HCT116 (cell line): ENCODE measurements at regions not wholly inside any gene's neighbourhood (a gene's known extent, or its start where the extent isn't known, plus 50 kb on each side); places are given as distances from the start of the nearest gene placed in this dataset.

Experiments
- ATAC-seq: fragments of 200-7000 bp; cut with Tn5 transposase; 2 replicates; pipeline ENCODE4 v1.9.1; 2020; ENCODE audit warnings: mild to moderate bottlenecking, moderate library complexity
- BruUV-seq: library from RNA; stranded (reverse); fragments of 400-500 nt; replicated peaks from 2 replicates; lab custom pipeline; 2021; lab: Mats Ljungman, UMichigan
- CTCF ChIA-PET: fragments of 300-600 bp; sonication (Branson Sonifier 250); formaldehyde crosslinking; loops from one replicate; lab custom pipeline; 2021; ENCODE audit warnings: antibody characterized with exemption; lab: Charles Lee
- POLR2A ChIA-PET: fragments of 300-600, 350-600 bp; sonication (Branson Sonifier 250); formaldehyde crosslinking; loops from one replicate; lab custom pipeline; 2021; ENCODE audit warnings: antibody characterized with exemption; lab: Charles Lee
- RAD21 ChIA-PET, 2 experiments: fragments of 300-600 bp; sonication (Branson Sonifier 250); formaldehyde crosslinking; loops; one replicate each; lab custom pipeline; 2023; ENCODE audit warnings: low total read pairs in 2 of 2; ENCODE audit not compliant: uncharacterized antibody in 2 of 2, unreplicated experiment in 2 of 2, low non-redundant PET in 1 of 2; lab: Charles Lee
- DNase-seq: peaks from one replicate; pipeline ENCODE4 v3.0.0-alpha.2; 2010; ENCODE audit warnings: low read depth, low spot score
- H2AFZ ChIP-seq: fragments of 200-600 bp; shearing (Covaris generic), sonication (generic); 2 replicates; pipeline ENCODE4 v1.6.1; 2017; ENCODE audit warnings: low read depth, mixed run types, mixed read lengths, antibody characterized with exemption, low read length; ENCODE audit not compliant: poor library complexity, severe bottlenecking
- H3K27ac ChIP-seq: 2 replicates; pipeline ENCODE4 v1.5.1; 2012; ENCODE audit warnings: low read depth, low read length
- H3K27me3 ChIP-seq: fragments of 200-600 bp; sonication (generic); 2 replicates; pipeline ENCODE4 v1.6.1; 2016; ENCODE audit warnings: mixed run types, low read length, mixed read lengths; ENCODE audit not compliant: insufficient read depth
- H3K36me3 ChIP-seq, 2 experiments: fragments of 200-500 bp in 1 of 2; fragments of 200-600 bp in 1 of 2; sonication (Bioruptor generic) in 1 of 2; sonication (generic) in 1 of 2; 2 replicates each; pipeline versions ENCODE4 v1.5.1 to v1.6.1; 2014 to 2016; ENCODE audit warnings: low read length in 2 of 2, inconsistent platforms in 1 of 2, mixed read lengths in 1 of 2, mixed run types in 1 of 2; ENCODE audit not compliant: insufficient read depth in 2 of 2, control insufficient read depth in 1 of 2
- H3K4me1 ChIP-seq, 2 experiments: fragments of 200-600 bp in 1 of 2; sonication (generic) in 1 of 2; 2 replicates each; pipeline versions ENCODE4 v1.5.1 to v1.6.1; 2012 to 2017; ENCODE audit warnings: low read length in 2 of 2, inconsistent platforms in 1 of 2, mild to moderate bottlenecking in 1 of 2, mixed read lengths in 1 of 2, mixed run types in 1 of 2, moderate library complexity in 1 of 2; ENCODE audit not compliant: insufficient read depth in 2 of 2, control insufficient read depth in 1 of 2
- H3K4me2 ChIP-seq: fragments of 200-600 bp; sonication (generic); 2 replicates; pipeline ENCODE4 v1.6.1; 2017; ENCODE audit warnings: mixed run types, low read length, mixed read lengths
- H3K4me3 ChIP-seq, 2 experiments: fragments of 200-600 bp in 1 of 2; sonication (generic) in 1 of 2; replicated peaks in 1 of 2; 2 replicates each; pipeline ENCODE4 v1.5.1; 2011 to 2016; ENCODE audit warnings: low read length in 2 of 2, control low read depth in 1 of 2, low read depth in 1 of 2, mild to moderate bottlenecking in 1 of 2, mixed read lengths in 1 of 2, mixed run types in 1 of 2
- H3K79me2 ChIP-seq: fragments of 200-600 bp; sonication (generic); 2 replicates; pipeline ENCODE4 v1.6.1; 2017; ENCODE audit warnings: mild to moderate bottlenecking, mixed run types, low read length, moderate library complexity, mixed read lengths; ENCODE audit not compliant: insufficient read depth
- H3K9ac ChIP-seq: fragments of 200-600 bp; sonication (generic); 2 replicates; pipeline ENCODE4 v1.6.1; 2016; ENCODE audit warnings: low read length, mixed read lengths
- H3K9me2 ChIP-seq: fragments of 200-600 bp; sonication (generic), shearing (Covaris generic); 2 replicates; pipeline ENCODE4 v1.6.1; 2017; ENCODE audit warnings: mixed run types, mild to moderate bottlenecking, moderate library complexity; ENCODE audit not compliant: insufficient read depth
- H3K9me3 ChIP-seq, 2 experiments: fragments of 200-500 bp in 1 of 2; fragments of 200-600 bp in 1 of 2; sonication (Bioruptor generic) in 1 of 2; sonication (generic) in 1 of 2; 2 replicates each; pipeline ENCODE4 v1.6.1; 2014 to 2017; ENCODE audit warnings: low read length in 2 of 2, mixed read lengths in 2 of 2, inconsistent platforms in 1 of 2, low read depth in 1 of 2, mild to moderate bottlenecking in 1 of 2, mixed run types in 1 of 2, moderate library complexity in 1 of 2; ENCODE audit not compliant: control insufficient read depth in 1 of 2, insufficient read depth in 1 of 2
- H4K20me1 ChIP-seq: fragments of 200-600 bp; sonication (generic), shearing (Covaris generic); 2 replicates; pipeline ENCODE4 v1.6.1; 2017; ENCODE audit warnings: mixed run types, mild to moderate bottlenecking, moderate library complexity; ENCODE audit not compliant: insufficient read depth
- CBX3 ChIP-seq: IDR thresholded peaks from 2 replicates; pipeline ENCODE4 v1.6.1; 2012; ENCODE audit warnings: low read depth
- EGR1 ChIP-seq: IDR thresholded peaks from 2 replicates; pipeline ENCODE4 v1.6.1; 2012; ENCODE audit warnings: low read depth
- ELF1 ChIP-seq: IDR thresholded peaks from 2 replicates; pipeline ENCODE4 v1.6.1; 2012; ENCODE audit warnings: low read depth, borderline replicate concordance
- EZH2 ChIP-seq: fragments of 200-600 bp; sonication (generic); IDR thresholded peaks from 2 replicates; pipeline ENCODE4 v1.6.1; 2017; ENCODE audit warnings: antibody characterized with exemption, mixed run types
- FOSL1 ChIP-seq: IDR thresholded peaks from 2 replicates; pipeline ENCODE4 v1.6.1; 2012; ENCODE audit warnings: low read depth
- JUND ChIP-seq: IDR thresholded peaks from 2 replicates; pipeline ENCODE4 v1.6.1; 2012
- MAX ChIP-seq: IDR thresholded peaks from 2 replicates; pipeline ENCODE4 v1.6.1; 2012
- POLR2A ChIP-seq: IDR thresholded peaks from 2 replicates; pipeline ENCODE4 v1.7.0; 2011; ENCODE audit warnings: borderline replicate concordance; ENCODE audit not compliant: insufficient read depth, insufficient read length; ENCODE audit errors: extremely low read depth
- POLR2AphosphoS5 ChIP-seq: IDR thresholded peaks from 2 replicates; pipeline ENCODE4 v1.6.1; 2011; ENCODE audit warnings: mild to moderate bottlenecking, low read depth, low read length, moderate library complexity
- SIN3A ChIP-seq: IDR thresholded peaks from 2 replicates; pipeline ENCODE4 v1.6.1; 2012; ENCODE audit warnings: low read depth
- TCF7L2 ChIP-seq: IDR thresholded peaks from 2 replicates; pipeline ENCODE4 v1.7.0; 2011; ENCODE audit warnings: borderline replicate concordance, inconsistent platforms; ENCODE audit not compliant: insufficient read depth, insufficient read length; ENCODE audit errors: extremely low read depth
- ZBTB33 ChIP-seq: IDR thresholded peaks from 2 replicates; pipeline ENCODE4 v1.6.1; 2011; ENCODE audit warnings: mild to moderate bottlenecking, low read length, moderate library complexity; ENCODE audit not compliant: insufficient replicate concordance; ENCODE audit errors: extremely low read depth
- ZFX ChIP-seq: fragments of 450-650 bp; IDR thresholded peaks from 2 replicates; pipeline ENCODE4 v1.6.1; 2017
- intact Hi-C: fragments of 100-400 bp; cut with micrococcal nuclease; formaldehyde crosslinking; loops from 2 replicates; pipeline ENCODE4 v1.10.0; 2022

- no TSS peak for BruUV-seq
- ATAC-seq, result no peak
- no peaks in the 10 kb centered on the region for H3K36me3 ChIP-seq
- H3K4me3 ChIP-seq, result no peak overlapping the region
- H3K9me3 ChIP-seq, result no peaks in the 10 kb centered on the region
- ChIA-PET POLR2A (no interaction called here), RAD21 (no interaction called here), CTCF (no interaction called here)
- no peaks in the 10 kb centered on the region for H4K20me1 ChIP-seq
- no peaks in the 10 kb centered on the region for H3K4me1 ChIP-seq
- H3K79me2 ChIP-seq, result no peaks in the 10 kb centered on the region
- DNase-seq, result no peak
- TF ChIP-seq FOSL1, result no peak
- TF ChIP-seq EZH2, result no peak
- no peak for TF ChIP-seq ELF1
- no peak for TF ChIP-seq SIN3A
- TF ChIP-seq CBX3, result no peak
- TF ChIP-seq POLR2A, result no peak
- TF ChIP-seq ZFX, result no peak
- TF ChIP-seq POLR2AphosphoS5, result no peak
- no peak for TF ChIP-seq TCF7L2
- TF ChIP-seq JUND, result no peak
- no peak for TF ChIP-seq MAX
- H2AFZ ChIP-seq, result no peak overlapping the region
- no peaks in the 10 kb centered on the region for H3K9me2 ChIP-seq
- no peaks in the 10 kb centered on the region for H3K27me3 ChIP-seq
- intact Hi-C loops, result no loop called here
- no peak overlapping the region for H3K4me2 ChIP-seq
- no peak overlapping the region for H3K27ac ChIP-seq
- no peak overlapping the region for H3K9ac ChIP-seq
Observed at GRCh38 chr14:105842105-105842504, 315.7 kb downstream of the TMEM121 start.

GRCh38 chr14:105843444-105844046 is 317.2 kb downstream of the TMEM121 start:
- BruUV-seq, result no TSS peak
- no peak overlapping the region for H3K9ac ChIP-seq
- H3K27ac ChIP-seq, result no peak overlapping the region
- DNase-seq (no peak), ATAC-seq (no peak)
- RAD21 ChIA-PET, result no interaction called here
- H3K79me2 ChIP-seq, result no peaks in the 10 kb centered on the region
- TF ChIP-seq EGR1 (no peak), ZBTB33 (no peak), SIN3A (no peak)
- no peaks in the 10 kb centered on the region for H3K9me2 ChIP-seq
- intact Hi-C loops, result no loop called here
- H3K4me1 ChIP-seq, result no peaks in the 10 kb centered on the region
- CTCF ChIA-PET, result no interaction called here
- no peaks in the 10 kb centered on the region for H3K36me3 ChIP-seq
- no peaks in the 10 kb centered on the region for H3K9me3 ChIP-seq
- H3K4me2 ChIP-seq, result no peak overlapping the region
- no peaks in the 10 kb centered on the region for H3K27me3 ChIP-seq
- POLR2A ChIA-PET, result no interaction called here
- H3K4me3 ChIP-seq, result no peak overlapping the region
- H2AFZ ChIP-seq, result no peak overlapping the region
- H4K20me1 ChIP-seq, result no peaks in the 10 kb centered on the region
